Thyroid gland (tissue), 4 donors: ENCODE measurements at regions not wholly inside any gene's neighbourhood (a gene's known extent, or its start where the extent isn't known, plus 50 kb on each side); places are given as distances from the start of the nearest gene placed in this dataset.
A peak's percentile ranks its signal among the peaks of the same experiment; 100 is the strongest.

Source experiments
- DNase-seq, 2 donors: peaks; one replicate each; pipeline ENCODE4 v3.0.0-alpha.2; 2019
- H3K27ac ChIP-seq, 3 donors: fragments of 200-600 bp; sonication (generic); 1 replicate in 2 of 3; 2 replicates in 1 of 3; pipeline ENCODE4 v1.5.1; 2016 to 2019; ENCODE audit warnings: mild to moderate bottlenecking in 1 of 3, moderate library complexity in 1 of 3
- H3K27me3 ChIP-seq: fragments of 200-600 bp; sonication (generic); one replicate; pipeline ENCODE4 v1.5.1; 2019
- H3K36me3 ChIP-seq, 2 donors: fragments of 200-600 bp; sonication (generic); one replicate each; pipeline ENCODE4 v1.5.1; 2016 to 2019
- H3K4me1 ChIP-seq, 2 donors: fragments of 200-600 bp; sonication (generic); one replicate each; pipeline ENCODE4 v1.5.1; 2017 to 2019
- H3K4me3 ChIP-seq, 3 donors: fragments of 200-600 bp; sonication (generic); replicated peaks in 1 of 3; 1 replicate in 2 of 3; 2 replicates in 1 of 3; pipeline ENCODE4 v1.5.1; 2016; ENCODE audit warnings: mild to moderate bottlenecking in 1 of 3
- H3K9me3 ChIP-seq: fragments of 200-600 bp; sonication (generic); one replicate; pipeline ENCODE4 v1.5.1; 2017
- POLR2A ChIP-seq, 2 donors: fragments of 450-650 bp; IDR thresholded peaks; one replicate each; pipeline ENCODE4 v1.6.1; 2017; ENCODE audit warnings: antibody characterized with exemption in 2 of 2, mild to moderate bottlenecking in 2 of 2, moderate library complexity in 1 of 2
- WGBS, 2 donors: methylation state at CpG; one replicate each; pipeline ENCODE4 v1.1.5; 2017; 5-methylcytosine and 5-hydroxymethylcytosine counted together
- intact Hi-C: fragments of 100-400 bp; cut with DNase I; formaldehyde crosslinking; loops from one replicate; pipeline ENCODE4 v1.15.1; 2023
- TF ChIP-seq, protein P1 (sequence below), 6 experiments: fragments of 200-600 bp in 3 of 6; fragments of 450-650 bp in 3 of 6; sonication (generic) in 3 of 6; IDR thresholded peaks; one replicate each; pipeline ENCODE4 v1.5.1; 2016 to 2019; ENCODE audit warnings: antibody characterized with exemption in 6 of 6, mild to moderate bottlenecking in 2 of 6, inconsistent platforms in 1 of 6, moderate library complexity in 1 of 6

DNA sequence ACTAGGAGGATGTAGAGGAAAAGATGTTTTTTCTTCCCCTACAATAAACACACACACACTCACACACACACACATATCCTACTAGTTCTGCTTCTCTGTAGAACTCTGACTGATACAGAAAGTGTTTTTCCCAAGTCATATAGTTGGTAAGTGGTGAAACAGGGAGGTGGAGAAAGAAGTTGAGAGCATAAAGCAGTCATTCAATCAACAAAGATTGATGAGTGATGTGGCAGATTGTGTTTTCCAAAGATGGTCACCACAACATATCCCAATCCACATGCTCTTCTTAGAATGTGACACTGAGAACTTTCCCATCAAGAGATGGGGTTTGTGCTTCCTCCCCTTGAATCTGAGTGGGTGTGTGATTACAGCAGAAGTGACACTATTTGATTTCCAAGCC lies 123.4 kb upstream of the ATP6AP2 start:
- no peak overlapping the region for H3K4me3 ChIP-seq
- no peak for TF ChIP-seq POLR2A (IDR thresholded peaks at IDR 0.05)
- TF ChIP-seq, protein P1, sequence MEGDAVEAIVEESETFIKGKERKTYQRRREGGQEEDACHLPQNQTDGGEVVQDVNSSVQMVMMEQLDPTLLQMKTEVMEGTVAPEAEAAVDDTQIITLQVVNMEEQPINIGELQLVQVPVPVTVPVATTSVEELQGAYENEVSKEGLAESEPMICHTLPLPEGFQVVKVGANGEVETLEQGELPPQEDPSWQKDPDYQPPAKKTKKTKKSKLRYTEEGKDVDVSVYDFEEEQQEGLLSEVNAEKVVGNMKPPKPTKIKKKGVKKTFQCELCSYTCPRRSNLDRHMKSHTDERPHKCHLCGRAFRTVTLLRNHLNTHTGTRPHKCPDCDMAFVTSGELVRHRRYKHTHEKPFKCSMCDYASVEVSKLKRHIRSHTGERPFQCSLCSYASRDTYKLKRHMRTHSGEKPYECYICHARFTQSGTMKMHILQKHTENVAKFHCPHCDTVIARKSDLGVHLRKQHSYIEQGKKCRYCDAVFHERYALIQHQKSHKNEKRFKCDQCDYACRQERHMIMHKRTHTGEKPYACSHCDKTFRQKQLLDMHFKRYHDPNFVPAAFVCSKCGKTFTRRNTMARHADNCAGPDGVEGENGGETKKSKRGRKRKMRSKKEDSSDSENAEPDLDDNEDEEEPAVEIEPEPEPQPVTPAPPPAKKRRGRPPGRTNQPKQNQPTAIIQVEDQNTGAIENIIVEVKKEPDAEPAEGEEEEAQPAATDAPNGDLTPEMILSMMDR (IDR thresholded peaks at IDR 0.05): no peak
- intact Hi-C loops: no loop called here
- H3K9me3 ChIP-seq: no peaks in the 10 kb centered on the region
- H3K27me3 ChIP-seq: no peaks in the 10 kb centered on the region
- H3K27ac ChIP-seq: no peak overlapping the region
- no peak for DNase-seq
- no peaks in the 10 kb centered on the region for H3K4me1 ChIP-seq
- H3K36me3 ChIP-seq: no peaks in the 10 kb centered on the region

DNA sequence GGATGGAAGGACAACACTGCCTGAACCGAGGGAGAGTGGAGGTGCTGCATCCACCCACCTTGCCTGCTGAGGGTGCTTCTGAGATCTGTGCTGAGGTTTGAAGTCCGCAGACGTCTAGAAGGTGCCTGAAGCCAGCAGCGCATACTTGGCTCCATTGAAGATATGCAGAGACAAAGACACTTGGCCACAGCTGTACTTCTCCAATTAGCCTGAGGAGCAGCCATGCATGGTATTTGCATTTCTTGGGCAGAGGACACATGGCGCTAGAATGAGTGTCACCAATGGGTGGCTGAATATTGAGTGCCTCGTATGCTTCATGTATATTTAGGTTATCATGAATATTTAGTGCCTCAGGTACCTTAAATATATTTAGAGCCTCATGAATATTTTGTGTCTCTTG lies 128.7 kb upstream of the ATP6AP2 start:
- WGBS, 2 donors: 62 to 80% methylated on average over 6 of the region's 6 CpGs
- no peak for DNase-seq
- H3K27me3 ChIP-seq: no peaks in the 10 kb centered on the region
- H3K9me3 ChIP-seq: no peaks in the 10 kb centered on the region
- H3K27ac ChIP-seq: no peak overlapping the region
- H3K4me3 ChIP-seq: no peak overlapping the region
- no peaks in the 10 kb centered on the region for H3K36me3 ChIP-seq
- TF ChIP-seq, protein P1 (IDR thresholded peaks at IDR 0.05): no peak
- no peak for TF ChIP-seq POLR2A (IDR thresholded peaks at IDR 0.05)
- intact Hi-C loops: no loop called here
- H3K4me1 ChIP-seq: peaks cover 0 to 20% of the 10 kb centered on the region in 2 donors

DNA sequence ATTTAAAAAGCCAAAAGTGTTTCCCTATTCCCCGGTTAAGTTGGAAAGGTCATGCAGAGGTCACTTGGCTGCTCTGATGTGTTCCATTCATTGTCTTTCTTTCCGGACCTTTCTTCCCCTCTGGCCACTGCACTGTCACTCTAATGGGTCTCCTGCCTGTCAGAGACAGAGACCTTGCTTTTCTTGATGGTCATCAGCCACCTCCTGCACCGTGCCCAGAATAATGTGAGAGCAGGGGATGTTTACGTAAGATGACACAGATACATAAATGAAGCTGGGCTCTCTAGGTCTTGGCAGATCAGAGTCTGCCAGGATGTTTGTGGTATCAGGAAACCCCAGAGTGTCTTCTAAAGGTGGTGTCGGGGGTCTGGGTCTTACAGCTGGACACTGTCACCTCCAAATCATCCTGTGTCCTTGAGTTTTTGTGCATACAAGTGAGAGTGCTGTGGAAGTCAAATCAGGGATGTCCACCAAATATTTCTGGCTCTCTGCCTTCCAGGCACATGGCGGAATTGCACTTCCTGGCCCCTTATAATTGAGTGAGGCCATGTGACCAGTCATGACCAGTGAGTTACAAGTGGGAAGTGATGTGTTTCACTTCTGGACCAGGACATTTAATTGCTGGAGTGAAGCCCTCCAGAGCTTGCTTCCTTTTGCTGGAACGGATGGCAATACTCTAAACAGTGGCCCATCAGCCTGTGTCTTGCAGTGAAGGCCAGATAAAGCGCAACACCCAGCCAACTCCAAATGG lies 130.6 kb upstream of the ATP6AP2 start:
- DNase-seq: no peak
- WGBS, 2 donors: 58 to 75% methylated on average over 5 to 7 of the region's 8 CpGs
- intact Hi-C loops: no loop called here
- Histone ChIP-seq H3K27ac (peak overlapping the region in 1 of 3 donors; percentile 38), H3K4me3 (no peak overlapping the region), H3K9me3 (no peaks in the 10 kb centered on the region), H3K4me1 (peaks cover 4 to 28% of the 10 kb centered on the region in 2 donors), H3K27me3 (no peaks in the 10 kb centered on the region), H3K36me3 (no peaks in the 10 kb centered on the region)
- TF ChIP-seq POLR2A (IDR thresholded peaks at IDR 0.05): no peak
- TF ChIP-seq, protein P1 (IDR thresholded peaks at IDR 0.05): no peak

DNA sequence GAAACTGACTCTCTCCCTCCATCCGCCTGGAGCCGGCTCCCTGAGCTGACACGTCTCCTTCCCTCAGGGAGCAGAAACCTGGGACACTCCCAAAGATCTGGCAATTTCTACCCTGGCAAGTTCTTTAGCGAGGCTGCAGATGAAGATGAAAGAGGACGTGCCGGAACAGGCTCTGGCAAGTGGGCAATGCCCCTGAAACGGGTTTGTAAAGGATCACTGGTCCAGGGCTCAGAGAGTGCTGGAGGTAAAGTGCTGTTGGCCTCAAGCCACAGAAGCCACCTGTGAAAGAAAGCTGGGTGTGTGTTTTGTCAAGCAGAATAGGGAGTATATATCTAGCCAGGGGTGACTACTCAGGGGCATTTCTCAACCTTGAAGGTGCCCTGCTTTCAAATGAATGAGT lies 131.4 kb upstream of the ATP6AP2 start:
- DNase-seq: peak; percentile 87 to 89
- peaks cover 4 to 28% of the 10 kb centered on the region in 2 donors for H3K4me1 ChIP-seq
- intact Hi-C loops: no loop called here
- no peak overlapping the region for H3K4me3 ChIP-seq
- TF ChIP-seq, protein P1 (IDR thresholded peaks at IDR 0.05): no peak
- no peak for TF ChIP-seq POLR2A (IDR thresholded peaks at IDR 0.05)
- H3K9me3 ChIP-seq: no peaks in the 10 kb centered on the region
- no peaks in the 10 kb centered on the region for H3K36me3 ChIP-seq
- no peaks in the 10 kb centered on the region for H3K27me3 ChIP-seq
- peak overlapping the region in 1 of 3 donors; percentile 40 for H3K27ac ChIP-seq
- WGBS, 2 donors: 23% methylated on average over 5 of the region's 7 CpGs; no CpG with 5 or more reads in 1 of the 2 donors

DNA sequence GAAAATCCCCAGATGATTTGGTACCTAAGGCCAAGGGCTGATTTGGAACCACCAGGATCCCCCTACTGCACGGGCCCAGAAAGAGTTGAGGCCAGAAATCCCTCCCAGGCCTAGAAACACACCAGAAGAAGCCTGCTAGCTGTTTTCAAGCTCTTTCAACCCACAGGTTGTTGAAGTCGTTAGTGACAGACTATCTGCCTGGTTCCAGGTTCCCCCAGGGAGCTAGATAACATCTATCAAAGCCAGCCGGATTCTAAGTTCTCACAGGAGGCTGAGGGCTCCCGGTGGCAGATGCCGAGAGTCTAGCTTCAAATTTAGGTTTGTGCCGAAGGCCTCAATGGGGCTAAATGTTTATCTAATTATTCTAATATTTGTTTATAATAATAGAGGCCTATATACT lies 132.0 kb upstream of the ATP6AP2 start:
- 80 to 100% methylated on average over 1 to 3 of the region's 6 CpGs for WGBS, 2 donors
- no peak for TF ChIP-seq POLR2A (IDR thresholded peaks at IDR 0.05)
- TF ChIP-seq, protein P1 (IDR thresholded peaks at IDR 0.05): no peak
- no peak for DNase-seq
- no peaks in the 10 kb centered on the region for H3K9me3 ChIP-seq
- peak overlapping the region in 2 of 3 donors; percentile 17 to 40 for H3K27ac ChIP-seq
- H3K4me3 ChIP-seq: no peak overlapping the region
- H3K27me3 ChIP-seq: no peaks in the 10 kb centered on the region
- no peaks in the 10 kb centered on the region for H3K36me3 ChIP-seq
- H3K4me1 ChIP-seq: peaks cover 4 to 28% of the 10 kb centered on the region in 2 donors
- intact Hi-C loops: no loop called here
